H1 (cell line): ENCODE measurements at regions not wholly inside any gene's neighbourhood (a gene's known extent, or its start where the extent isn't known, plus 50 kb on each side); places are given as distances from the start of the nearest gene placed in this dataset.

Source experiments
- CTCF ChIA-PET: fragments of 300-600 bp; sonication (Branson Sonifier 250); formaldehyde crosslinking; loops from one replicate; lab custom pipeline; 2021; ENCODE audit not compliant: partially characterized antibody; lab: Charles Lee
- POLR2A ChIA-PET: fragments of 300-600 bp; sonication (Branson Sonifier 250); formaldehyde crosslinking; loops from one replicate; lab custom pipeline; 2021; ENCODE audit warnings: inconsistent platforms; ENCODE audit not compliant: partially characterized antibody; lab: Charles Lee
- DNase-seq, 2 experiments: peaks; one replicate each; pipeline versions ENCODE4 v3.0.0 to v3.0.0-alpha.2; 2010 to 2022; ENCODE audit warnings: low spot score in 2 of 2, low read depth in 1 of 2, mixed read lengths in 1 of 2
- FAIRE-seq: peaks from 2 replicates; lab custom pipeline; 2011; peaks lifted over from hg19 to GRCh38; lab: Jason Lieb, UNC
- H2AFZ ChIP-seq: 2 replicates; pipeline ENCODE4 v1.8.1; 2012; ENCODE audit warnings: low read length, inconsistent platforms
- H2AK5ac ChIP-seq: 2 replicates; pipeline ENCODE4 v1.6.1; 2013; ENCODE audit warnings: low read depth, low read length
- H2BK120ac ChIP-seq: replicated peaks from 2 replicates; pipeline ENCODE3; 2013; ENCODE audit warnings: low read depth, low read length, inconsistent platforms
- H2BK12ac ChIP-seq: 2 replicates; pipeline ENCODE4 v1.6.1; 2013; ENCODE audit warnings: low read depth, low read length
- H2BK15ac ChIP-seq: 2 replicates; pipeline ENCODE4 v1.6.1; 2013; ENCODE audit warnings: low read length
- H2BK20ac ChIP-seq: 2 replicates; pipeline ENCODE4 v1.6.1; 2013; ENCODE audit warnings: low read length
- H2BK5ac ChIP-seq: 2 replicates; pipeline ENCODE4 v1.6.1; 2013; ENCODE audit warnings: low read depth, low read length
- H3K14ac ChIP-seq: 2 replicates; pipeline ENCODE4 v1.6.1; 2013; ENCODE audit warnings: inconsistent platforms; ENCODE audit not compliant: insufficient read length
- H3K18ac ChIP-seq: 2 replicates; pipeline ENCODE4 v1.6.1; 2013; ENCODE audit warnings: low read length; ENCODE audit errors: extremely low read depth
- H3K23ac ChIP-seq: 2 replicates; pipeline ENCODE4 v1.6.1; 2013; ENCODE audit warnings: inconsistent platforms; ENCODE audit not compliant: insufficient read length
- H3K23me2 ChIP-seq: 2 replicates; pipeline ENCODE4 v1.6.1; 2013; ENCODE audit warnings: low read depth, low read length
- H3K27ac ChIP-seq: 2 replicates; pipeline ENCODE4 v1.6.1; 2011; ENCODE audit warnings: low read depth, low read length, inconsistent platforms
- H3K27me3 ChIP-seq, 4 experiments: replicated peaks in 1 of 4; 1 replicate in 1 of 4; 2 replicates in 3 of 4; pipeline versions ENCODE4 v1.6.1 to v1.8.1; 2011 to 2013; ENCODE audit warnings: low read length in 3 of 4, mild to moderate bottlenecking in 3 of 4, inconsistent platforms in 2 of 4, mixed read lengths in 2 of 4, moderate library complexity in 1 of 4; ENCODE audit not compliant: control insufficient read depth in 3 of 4, insufficient read depth in 3 of 4; ENCODE audit errors: extremely low read depth in 1 of 4
- H3K36me3 ChIP-seq, 4 experiments: 2 replicates each; pipeline versions ENCODE4 v1.6.1 to v1.8.1; 2011 to 2013; ENCODE audit warnings: mild to moderate bottlenecking in 4 of 4, low read length in 3 of 4, moderate library complexity in 2 of 4, control low read depth in 1 of 4, inconsistent platforms in 1 of 4; ENCODE audit not compliant: insufficient read depth in 4 of 4, control insufficient read depth in 2 of 4
- H3K4ac ChIP-seq: replicated peaks from 2 replicates; pipeline ENCODE3; 2013; ENCODE audit warnings: low read length, low read depth, mixed read lengths, inconsistent platforms; ENCODE audit not compliant: insufficient read length
- H3K4me1 ChIP-seq, 4 experiments: replicated peaks in 1 of 4; 1 replicate in 1 of 4; 2 replicates in 3 of 4; pipeline versions ENCODE4 v1.6.1 to v1.8.1; 2011 to 2013; ENCODE audit warnings: low read length in 3 of 4, inconsistent platforms in 2 of 4, mixed read lengths in 1 of 4; ENCODE audit not compliant: insufficient read depth in 4 of 4, control insufficient read depth in 3 of 4
- H3K4me2 ChIP-seq, 2 experiments: 2 replicates each; pipeline versions ENCODE4 v1.6.1 to v1.8.1; 2011 to 2013; ENCODE audit warnings: low read depth in 2 of 2, low read length in 2 of 2, control low read depth in 1 of 2, inconsistent platforms in 1 of 2, mild to moderate bottlenecking in 1 of 2; ENCODE audit not compliant: insufficient read depth in 1 of 2
- H3K4me3 ChIP-seq, 4 experiments: fragments of 200-600, 300-600 bp in 1 of 4; sonication (generic), shearing (Covaris generic), sonication (Bioruptor Twin) in 1 of 4; 2 replicates each; pipeline versions ENCODE4 v1.5.1 to v1.8.1; 2011 to 2016; ENCODE audit warnings: low read length in 4 of 4, low read depth in 3 of 4, control low read depth in 2 of 4, inconsistent platforms in 2 of 4, mild to moderate bottlenecking in 2 of 4, mixed read lengths in 1 of 4, moderate library complexity in 1 of 4; ENCODE audit not compliant: insufficient read depth in 2 of 4; ENCODE audit errors: extremely low read depth in 1 of 4
- H3K56ac ChIP-seq: replicated peaks from 2 replicates; pipeline ENCODE3; 2013; ENCODE audit warnings: low read depth, mild to moderate bottlenecking, mixed read lengths, low read length, inconsistent platforms; ENCODE audit not compliant: insufficient read length
- H3K79me1 ChIP-seq: 2 replicates; pipeline ENCODE4 v1.6.1; 2013; ENCODE audit warnings: low read depth, low read length, control low read depth
- H3K79me2 ChIP-seq, 2 experiments: 2 replicates each; pipeline versions ENCODE4 v1.6.1 to v1.8.1; 2012 to 2013; ENCODE audit warnings: low read length in 2 of 2, mild to moderate bottlenecking in 2 of 2, inconsistent platforms in 1 of 2; ENCODE audit not compliant: insufficient read depth in 2 of 2, control insufficient read depth in 1 of 2
- H3K9ac ChIP-seq, 4 experiments: replicated peaks in 1 of 4; 1 replicate in 1 of 4; 2 replicates in 3 of 4; pipeline versions ENCODE4 v1.6.1 to v1.8.1; 2011 to 2013; ENCODE audit warnings: low read depth in 3 of 4, low read length in 3 of 4, control low read depth in 2 of 4, mild to moderate bottlenecking in 2 of 4, moderate library complexity in 2 of 4, inconsistent platforms in 1 of 4; ENCODE audit errors: extremely low read depth in 1 of 4
- H3K9me3 ChIP-seq, 2 experiments: 2 replicates each; pipeline versions ENCODE4 v1.6.1 to v1.8.1; 2012 to 2013; ENCODE audit warnings: mild to moderate bottlenecking in 2 of 2, moderate library complexity in 2 of 2, control low read depth in 1 of 2, inconsistent platforms in 1 of 2, low read depth in 1 of 2, low read length in 1 of 2, mixed read lengths in 1 of 2; ENCODE audit not compliant: insufficient read depth in 2 of 2
- H4K20me1 ChIP-seq, 2 experiments: replicated peaks in 1 of 2; 2 replicates each; pipeline versions ENCODE3 to v1.8.1; 2011 to 2013; ENCODE audit warnings: inconsistent platforms in 2 of 2, low read length in 2 of 2, mild to moderate bottlenecking in 1 of 2; ENCODE audit not compliant: insufficient read depth in 2 of 2, control insufficient read depth in 1 of 2
- H4K5ac ChIP-seq: 2 replicates; pipeline ENCODE4 v1.6.1; 2013; ENCODE audit warnings: low read length, low read depth, mixed read lengths, inconsistent platforms; ENCODE audit not compliant: insufficient read length
- H4K8ac ChIP-seq: 2 replicates; pipeline ENCODE4 v1.8.0; 2013; ENCODE audit warnings: mild to moderate bottlenecking, moderate library complexity, low read length, inconsistent platforms; ENCODE audit not compliant: insufficient read depth; ENCODE audit errors: extremely low read depth
- H4K91ac ChIP-seq: replicated peaks from 2 replicates; pipeline ENCODE3; 2013; ENCODE audit warnings: low read length, mixed read lengths, inconsistent platforms; ENCODE audit not compliant: insufficient read length
- FOSL1 ChIP-seq: IDR thresholded peaks from 2 replicates; pipeline ENCODE4 v1.6.1; 2011; ENCODE audit warnings: mild to moderate bottlenecking, low read depth, low read length, moderate library complexity; ENCODE audit not compliant: insufficient read depth
- HDAC6 ChIP-seq: IDR thresholded peaks from one replicate; pipeline ENCODE4 v1.7.1; 2012; ENCODE audit warnings: low read depth, mild to moderate bottlenecking, inconsistent platforms, low read length, moderate library complexity
- JUND ChIP-seq: IDR thresholded peaks from 2 replicates; pipeline ENCODE4 v1.6.1; 2011; ENCODE audit warnings: mild to moderate bottlenecking, improper control_type of control experiment, low read length
- MAFK ChIP-seq: IDR thresholded peaks from 2 replicates; pipeline ENCODE4 v1.6.1; 2012; ENCODE audit warnings: low read depth, mild to moderate bottlenecking, improper control_type of control experiment, low read length
- NANOG ChIP-seq: IDR thresholded peaks from 2 replicates; pipeline ENCODE4 v1.6.1; 2011; ENCODE audit warnings: low read length, low read depth, mild to moderate bottlenecking, inconsistent platforms; ENCODE audit not compliant: insufficient read depth, poor library complexity, severe bottlenecking
- POU5F1 ChIP-seq: IDR thresholded peaks from 2 replicates; pipeline ENCODE4 v1.6.1; 2011; ENCODE audit warnings: low read depth, mild to moderate bottlenecking, low read length, moderate library complexity
- RBBP5 ChIP-seq: IDR thresholded peaks from 2 replicates; pipeline ENCODE4 v1.7.1; 2012; ENCODE audit warnings: low read depth, mild to moderate bottlenecking, inconsistent platforms, low read length, moderate library complexity, borderline replicate concordance
- RNF2 ChIP-seq: fragments of 200-900, 300-1000 bp; sonication (generic); IDR thresholded peaks from 2 replicates; pipeline ENCODE4 v1.7.1; 2016; ENCODE audit warnings: borderline replicate concordance, low read depth, mild to moderate bottlenecking, antibody characterized with exemption, low read length; ENCODE audit not compliant: poor library complexity, severe bottlenecking; ENCODE audit errors: missing control alignments
- SAP30 ChIP-seq: fragments of 300-600 bp; sonication (generic); IDR thresholded peaks from 2 replicates; pipeline ENCODE4 v1.7.1; 2012; ENCODE audit warnings: low read length, moderate library complexity, mild to moderate bottlenecking, inconsistent platforms; ENCODE audit not compliant: insufficient read depth, insufficient replicate concordance
- SIRT6 ChIP-seq: IDR thresholded peaks from one replicate; pipeline ENCODE4 v1.7.1; 2012; ENCODE audit warnings: low read length, inconsistent platforms
- SIX5 ChIP-seq: IDR thresholded peaks from 2 replicates; pipeline ENCODE4 v1.6.1; 2011; ENCODE audit warnings: mild to moderate bottlenecking, low read depth, low read length
- TAF7 ChIP-seq: optimal IDR thresholded peaks from 2 replicates; pipeline ENCODE3; 2011; ENCODE audit warnings: low read depth, mild to moderate bottlenecking, inconsistent platforms, low read length, moderate library complexity, borderline replicate concordance
- WGBS, 2 experiments: shearing (Covaris generic) in 1 of 2; methylation state at CpG; one replicate each; pipeline versions ENCODE4 v1.1.6 to v1.1.7; 2013 to 2015; ENCODE audit warnings: low lambda C conversion rate in 2 of 2, mixed read lengths in 2 of 2, inconsistent platforms in 1 of 2, low coverage in 1 of 2, missing lambda C conversion rate in 1 of 2; ENCODE audit not compliant: insufficient replicate concordance in 2 of 2, insufficient coverage in 1 of 2, insufficient read length in 1 of 2; ENCODE audit errors: extremely low coverage in 1 of 2, missing lambda C conversion rate in 1 of 2; 5-methylcytosine and 5-hydroxymethylcytosine counted together

GRCh38 chr11:42170601-42171000, 711.1 kb upstream of the LRRC4C start:
- Histone ChIP-seq H4K91ac (no peak overlapping the region), H2BK20ac (no peak overlapping the region), H2BK5ac (no peak overlapping the region), H3K36me3 (no peaks in the 10 kb centered on the region), H3K23me2 (no peaks in the 10 kb centered on the region), H3K9ac (no peak overlapping the region), H3K9me3 (no peaks in the 10 kb centered on the region), H3K18ac (no peak overlapping the region), H3K14ac (no peak overlapping the region), H2BK12ac (no peak overlapping the region), H3K27ac (no peak overlapping the region), H2BK120ac (no peak overlapping the region), H3K56ac (no peak overlapping the region), H3K4me1 (no peaks in the 10 kb centered on the region), H3K27me3 (no peaks in the 10 kb centered on the region), H4K8ac (no peak overlapping the region), H3K4me2 (no peak overlapping the region), H2BK15ac (no peak overlapping the region), H3K4me3 (no peak overlapping the region), H3K79me2 (no peaks in the 10 kb centered on the region), H2AK5ac (no peak overlapping the region), H4K20me1 (no peaks in the 10 kb centered on the region), H3K23ac (no peak overlapping the region), H3K4ac (no peak overlapping the region), H2AFZ (no peak overlapping the region), H4K5ac (no peak overlapping the region), H3K79me1 (no peaks in the 10 kb centered on the region)
- 89% methylated on average over 1 of the region's 1 CpG; no CpG with 5 or more reads in 1 of the 2 experiments for WGBS, 2 experiments
- FAIRE-seq: no peak
- POLR2A ChIA-PET: interaction anchor here (0.6 kb wide), 1 partner anchor 11 kb away, joined by 3 read pairs; no protein-coding TSS in a partner anchor
- no peak for TF ChIP-seq MAFK
- no peak for TF ChIP-seq RNF2
- TF ChIP-seq POU5F1: no peak
- TF ChIP-seq TAF7: no peak
- no peak for TF ChIP-seq FOSL1
- TF ChIP-seq NANOG: no peak
- TF ChIP-seq JUND: no peak
- no peak for TF ChIP-seq HDAC6
- TF ChIP-seq SIRT6: no peak
- no peak for TF ChIP-seq RBBP5
- no peak for TF ChIP-seq SAP30
- no peak for TF ChIP-seq SIX5
- CTCF ChIA-PET: no interaction called here
- no peak for DNase-seq
